Activated T-helper 2 cell treated with anti-CD3 and anti-CD28 coated beads, Interferon-gamma antibody, Interleukin-2, Interleukin-4, amounts not matched to agents 10 μg/mL and 5 μg/mL and 100 μg/mL, durations not matched to agents 14 hours and 24 hours and 36 hours (primary cell): ENCODE measurements at regions not wholly inside any gene's neighbourhood (a gene's known extent, or its start where the extent isn't known, plus 50 kb on each side); places are given as distances from the start of the nearest gene placed in this dataset.

Source experiments
- DNase-seq: peaks from one replicate; pipeline ENCODE4 v3.0.0; 2021; ENCODE audit warnings: low spot score
- H3K27ac Mint-ChIP-seq: one replicate; pipeline ENCODE4 v1.8.0; 2021; ENCODE audit warnings: mixed read lengths
- H3K27me3 Mint-ChIP-seq: one replicate; pipeline ENCODE4 v1.8.0; 2021; ENCODE audit warnings: low read depth, mixed read lengths
- H3K36me3 Mint-ChIP-seq: one replicate; pipeline ENCODE4 v1.8.0; 2021; ENCODE audit warnings: low read depth, mixed read lengths
- H3K4me1 Mint-ChIP-seq: one replicate; pipeline ENCODE4 v1.8.0; 2021; ENCODE audit warnings: low read depth, mixed read lengths
- H3K4me3 Mint-ChIP-seq: one replicate; pipeline ENCODE4 v1.8.0; 2021; ENCODE audit warnings: low read depth, mild to moderate bottlenecking, moderate library complexity, mixed read lengths
- H3K9me3 Mint-ChIP-seq: one replicate; pipeline ENCODE4 v1.8.0; 2021; ENCODE audit warnings: mixed read lengths
- intact Hi-C: fragments of 100-400 bp; cut with micrococcal nuclease; formaldehyde crosslinking; loops from one replicate; pipeline ENCODE4 v1.15.1; 2023

- H3K9me3 Mint-ChIP-seq: peaks cover 7% of the 10 kb centered on the region
- H3K27me3 Mint-ChIP-seq: no peaks in the 10 kb centered on the region
- intact Hi-C loops: no loop called here
- H3K4me1 Mint-ChIP-seq: peaks cover 16% of the 10 kb centered on the region
- no peak overlapping the region for H3K27ac Mint-ChIP-seq
- H3K4me3 Mint-ChIP-seq: no peak overlapping the region
- peaks cover 24% of the 10 kb centered on the region for H3K36me3 Mint-ChIP-seq
- DNase-seq: no peak
Measured at GRCh38 chr13:73883162-73883561, 251.0 kb downstream of the KLF12 start.

- H3K9me3 Mint-ChIP-seq: peaks cover 7% of the 10 kb centered on the region
- intact Hi-C loops: no loop called here
- peaks cover 16% of the 10 kb centered on the region for H3K4me1 Mint-ChIP-seq
- peaks cover 9% of the 10 kb centered on the region for H3K36me3 Mint-ChIP-seq
- no peak overlapping the region for H3K27ac Mint-ChIP-seq
- H3K4me3 Mint-ChIP-seq: no peak overlapping the region
- H3K27me3 Mint-ChIP-seq: no peaks in the 10 kb centered on the region
- no peak for DNase-seq
Measured at GRCh38 chr13:73880365-73880764, 253.8 kb downstream of the KLF12 start.

- Mint-ChIP-seq H3K9me3 (peaks cover 7% of the 10 kb centered on the region), H3K27ac (no peak overlapping the region), H3K27me3 (no peaks in the 10 kb centered on the region), H3K4me3 (no peak overlapping the region), H3K4me1 (peaks cover 16% of the 10 kb centered on the region), H3K36me3 (peaks cover 5% of the 10 kb centered on the region)
- intact Hi-C loops: no loop called here
- DNase-seq: no peak
Measured at GRCh38 chr13:73879346-73880015, 254.7 kb downstream of the KLF12 start.

- intact Hi-C loops: no loop called here
- Mint-ChIP-seq H3K4me1 (peaks cover 19% of the 10 kb centered on the region), H3K36me3 (peaks cover 5% of the 10 kb centered on the region), H3K27ac (no peak overlapping the region), H3K9me3 (peaks cover 7% of the 10 kb centered on the region), H3K4me3 (no peak overlapping the region), H3K27me3 (no peaks in the 10 kb centered on the region)
- no peak for DNase-seq
Measured at GRCh38 chr13:73877399-73877798, 256.8 kb downstream of the KLF12 start.

GRCh38 chr13:73876323-73876722 is 257.9 kb downstream of the KLF12 start:
- no peak overlapping the region for H3K4me3 Mint-ChIP-seq
- intact Hi-C loops: no loop called here
- H3K36me3 Mint-ChIP-seq: peaks cover 5% of the 10 kb centered on the region
- H3K27me3 Mint-ChIP-seq: no peaks in the 10 kb centered on the region
- DNase-seq: no peak
- no peak overlapping the region for H3K27ac Mint-ChIP-seq
- H3K9me3 Mint-ChIP-seq: peaks cover 7% of the 10 kb centered on the region
- H3K4me1 Mint-ChIP-seq: peaks cover 19% of the 10 kb centered on the region

GRCh38 chr13:73873940-73874830 is 260.0 kb downstream of the KLF12 start:
- H3K4me1 Mint-ChIP-seq: peaks cover 9% of the 10 kb centered on the region
- H3K9me3 Mint-ChIP-seq: peaks cover 7% of the 10 kb centered on the region
- no peak for DNase-seq
- intact Hi-C loops: no loop called here
- no peak overlapping the region for H3K27ac Mint-ChIP-seq
- no peaks in the 10 kb centered on the region for H3K36me3 Mint-ChIP-seq
- H3K4me3 Mint-ChIP-seq: no peak overlapping the region
- no peaks in the 10 kb centered on the region for H3K27me3 Mint-ChIP-seq

GRCh38 chr13:73872397-73872796 is 261.8 kb downstream of the KLF12 start:
- intact Hi-C loops: no loop called here
- H3K36me3 Mint-ChIP-seq: no peaks in the 10 kb centered on the region
- H3K4me1 Mint-ChIP-seq: peaks cover 3% of the 10 kb centered on the region
- no peaks in the 10 kb centered on the region for H3K9me3 Mint-ChIP-seq
- no peak overlapping the region for H3K4me3 Mint-ChIP-seq
- H3K27ac Mint-ChIP-seq: no peak overlapping the region
- no peak for DNase-seq
- no peaks in the 10 kb centered on the region for H3K27me3 Mint-ChIP-seq

GRCh38 chr13:73870970-73871935 is 263.0 kb downstream of the KLF12 start:
- H3K4me1 Mint-ChIP-seq: peaks cover 3% of the 10 kb centered on the region
- no peak overlapping the region for H3K4me3 Mint-ChIP-seq
- H3K9me3 Mint-ChIP-seq: no peaks in the 10 kb centered on the region
- intact Hi-C loops: no loop called here
- no peak overlapping the region for H3K27ac Mint-ChIP-seq
- H3K27me3 Mint-ChIP-seq: no peaks in the 10 kb centered on the region
- no peaks in the 10 kb centered on the region for H3K36me3 Mint-ChIP-seq
- DNase-seq: no peak

- no peak overlapping the region for H3K27ac Mint-ChIP-seq
- H3K9me3 Mint-ChIP-seq: no peaks in the 10 kb centered on the region
- H3K4me1 Mint-ChIP-seq: peaks cover 8% of the 10 kb centered on the region
- H3K4me3 Mint-ChIP-seq: no peak overlapping the region
- intact Hi-C loops: no loop called here
- DNase-seq: no peak
- no peaks in the 10 kb centered on the region for H3K27me3 Mint-ChIP-seq
- H3K36me3 Mint-ChIP-seq: no peaks in the 10 kb centered on the region
Measured at GRCh38 chr13:73870036-73870741, 264.0 kb downstream of the KLF12 start.

- DNase-seq: no peak
- no peak overlapping the region for H3K27ac Mint-ChIP-seq
- no peaks in the 10 kb centered on the region for H3K9me3 Mint-ChIP-seq
- no peak overlapping the region for H3K4me3 Mint-ChIP-seq
- no peaks in the 10 kb centered on the region for H3K27me3 Mint-ChIP-seq
- H3K4me1 Mint-ChIP-seq: peaks cover 12% of the 10 kb centered on the region
- H3K36me3 Mint-ChIP-seq: peaks cover 3% of the 10 kb centered on the region
- intact Hi-C loops: no loop called here
Measured at GRCh38 chr13:73865027-73865426, 269.2 kb downstream of the KLF12 start.

- Mint-ChIP-seq H3K27me3 (no peaks in the 10 kb centered on the region), H3K9me3 (no peaks in the 10 kb centered on the region), H3K36me3 (peaks cover 3% of the 10 kb centered on the region), H3K4me1 (peaks cover 12% of the 10 kb centered on the region), H3K27ac (no peak overlapping the region), H3K4me3 (no peak overlapping the region)
- DNase-seq: no peak
- intact Hi-C loops: no loop called here
Measured at GRCh38 chr13:73861136-73861535, 273.1 kb downstream of the KLF12 start.

- DNase-seq: no peak
- no peak overlapping the region for H3K4me3 Mint-ChIP-seq
- peaks cover 10% of the 10 kb centered on the region for H3K4me1 Mint-ChIP-seq
- H3K36me3 Mint-ChIP-seq: peaks cover 3% of the 10 kb centered on the region
- no peaks in the 10 kb centered on the region for H3K27me3 Mint-ChIP-seq
- no peak overlapping the region for H3K27ac Mint-ChIP-seq
- no peaks in the 10 kb centered on the region for H3K9me3 Mint-ChIP-seq
- intact Hi-C loops: no loop called here
Measured at GRCh38 chr13:73860501-73860900, 273.7 kb downstream of the KLF12 start.
